Peyer's patch (tissue), 4 donors: ENCODE measurements at regions not wholly inside any gene's neighbourhood (a gene's known extent, or its start where the extent isn't known, plus 50 kb on each side); places are given as distances from the start of the nearest gene placed in this dataset.

Experiments used
- POLR2A ChIP-seq, 2 donors: fragments of 450-650 bp; IDR thresholded peaks; one replicate each; pipeline ENCODE4 v1.5.1; 2017; ENCODE audit warnings: antibody characterized with exemption in 2 of 2, mild to moderate bottlenecking in 2 of 2, moderate library complexity in 2 of 2
- TF ChIP-seq, protein P1 (sequence below), 6 experiments: fragments of 450-650 bp in 4 of 6; fragments of 200-600 bp in 2 of 6; sonication (generic) in 1 of 6; IDR thresholded peaks; one replicate each; pipeline ENCODE4 v1.5.1; 2017 to 2019; ENCODE audit warnings: antibody characterized with exemption in 6 of 6, mild to moderate bottlenecking in 3 of 6, moderate library complexity in 1 of 6

GRCh38 chr9:129405089-129405826 lies 215.6 kb downstream of the C9orf50 start:
- TF ChIP-seq, protein P1, sequence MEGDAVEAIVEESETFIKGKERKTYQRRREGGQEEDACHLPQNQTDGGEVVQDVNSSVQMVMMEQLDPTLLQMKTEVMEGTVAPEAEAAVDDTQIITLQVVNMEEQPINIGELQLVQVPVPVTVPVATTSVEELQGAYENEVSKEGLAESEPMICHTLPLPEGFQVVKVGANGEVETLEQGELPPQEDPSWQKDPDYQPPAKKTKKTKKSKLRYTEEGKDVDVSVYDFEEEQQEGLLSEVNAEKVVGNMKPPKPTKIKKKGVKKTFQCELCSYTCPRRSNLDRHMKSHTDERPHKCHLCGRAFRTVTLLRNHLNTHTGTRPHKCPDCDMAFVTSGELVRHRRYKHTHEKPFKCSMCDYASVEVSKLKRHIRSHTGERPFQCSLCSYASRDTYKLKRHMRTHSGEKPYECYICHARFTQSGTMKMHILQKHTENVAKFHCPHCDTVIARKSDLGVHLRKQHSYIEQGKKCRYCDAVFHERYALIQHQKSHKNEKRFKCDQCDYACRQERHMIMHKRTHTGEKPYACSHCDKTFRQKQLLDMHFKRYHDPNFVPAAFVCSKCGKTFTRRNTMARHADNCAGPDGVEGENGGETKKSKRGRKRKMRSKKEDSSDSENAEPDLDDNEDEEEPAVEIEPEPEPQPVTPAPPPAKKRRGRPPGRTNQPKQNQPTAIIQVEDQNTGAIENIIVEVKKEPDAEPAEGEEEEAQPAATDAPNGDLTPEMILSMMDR (IDR thresholded peaks at IDR 0.05), result no peak
- TF ChIP-seq POLR2A (IDR thresholded peaks at IDR 0.05), result no peak
